Spinal cord (tissue), 9 donors: ENCODE measurements at regions not wholly inside any gene's neighbourhood (a gene's known extent, or its start where the extent isn't known, plus 50 kb on each side); places are given as distances from the start of the nearest gene placed in this dataset.
"Not testable (repeated sequence)": the region's sequence is repeated elsewhere in the genome, so short reads cannot be mapped to it uniquely, and the experiment has no call there.

Experiments used
- DNase-seq, 6 donors: peaks; one replicate each; pipeline versions ENCODE4 v3.0.0 to v3.0.0-alpha.2; 2013 to 2015; ENCODE audit warnings: low spot score in 6 of 6, low read depth in 4 of 6
- H3K27ac ChIP-seq: one replicate; pipeline ENCODE4 v1.5.1; 2013; ENCODE audit warnings: low read depth, low read length, control low read depth
- H3K27me3 ChIP-seq: one replicate; pipeline ENCODE4 v1.6.1; 2013; ENCODE audit warnings: low read length; ENCODE audit not compliant: control insufficient read depth, insufficient read depth
- H3K36me3 ChIP-seq: one replicate; pipeline ENCODE4 v1.6.1; 2013; ENCODE audit warnings: low read length; ENCODE audit not compliant: control insufficient read depth, insufficient read depth
- H3K4me1 ChIP-seq: one replicate; pipeline ENCODE4 v1.6.1; 2013; ENCODE audit warnings: low read length; ENCODE audit not compliant: control insufficient read depth, insufficient read depth
- H3K4me3 ChIP-seq: one replicate; pipeline ENCODE4 v1.5.1; 2013; ENCODE audit warnings: low read depth, low read length, control low read depth
- H3K9me3 ChIP-seq: one replicate; pipeline ENCODE4 v1.6.1; 2013; ENCODE audit warnings: low read length; ENCODE audit not compliant: control insufficient read depth, insufficient read depth
- WGBS: methylation state at CpG from one replicate; pipeline ENCODE4 v1.1.5; 2013; ENCODE audit warnings: missing lambda C conversion rate; ENCODE audit not compliant: insufficient coverage; 5-methylcytosine and 5-hydroxymethylcytosine counted together
- donor health status: healthy.

- H3K4me3 ChIP-seq, H3K36me3 ChIP-seq, H3K27me3 ChIP-seq, H3K9me3 ChIP-seq, H3K27ac ChIP-seq, DNase-seq, H3K4me1 ChIP-seq: not testable (repeated sequence)
- 81% methylated on average over 3 of the region's 11 CpGs for WGBS
Observed at GRCh38 chr1:222906271-222906739, 91.5 kb downstream of the DISP1 start.

GRCh38 chr1:222909586-222909985, 94.7 kb downstream of the DISP1 start:
- no CpG with 5 or more reads among the region's 4 CpGs for WGBS
- no peak overlapping the region for H3K27ac ChIP-seq
- H3K36me3 ChIP-seq: no peaks in the 10 kb centered on the region

GRCh38 chr1:222910699-222911098, 95.9 kb downstream of the DISP1 start:
- H3K27ac ChIP-seq: no peak overlapping the region
- H3K4me3 ChIP-seq: no peak overlapping the region
- DNase-seq: no peak
- H3K36me3 ChIP-seq: no peaks in the 10 kb centered on the region
- H3K9me3 ChIP-seq: no peaks in the 10 kb centered on the region
- H3K27me3 ChIP-seq: no peaks in the 10 kb centered on the region
- no peaks in the 10 kb centered on the region for H3K4me1 ChIP-seq

More at GRCh38 chr1:222909586-222909985, 94.7 kb downstream of the DISP1 start:
- H3K27me3 ChIP-seq: no peaks in the 10 kb centered on the region
- no peaks in the 10 kb centered on the region for H3K9me3 ChIP-seq
- no peak overlapping the region for H3K4me3 ChIP-seq
- H3K4me1 ChIP-seq: no peaks in the 10 kb centered on the region
- no peak for DNase-seq

GRCh38 chr1:222911866-222912265, 97.0 kb downstream of the DISP1 start:
- H3K4me3 ChIP-seq: no peak overlapping the region
- H3K27me3 ChIP-seq: no peaks in the 10 kb centered on the region
- H3K36me3 ChIP-seq: no peaks in the 10 kb centered on the region
- no peaks in the 10 kb centered on the region for H3K9me3 ChIP-seq
- H3K4me1 ChIP-seq: no peaks in the 10 kb centered on the region
- DNase-seq: no peak
- no peak overlapping the region for H3K27ac ChIP-seq
- WGBS: no CpG with 5 or more reads among the region's 1 CpG

GRCh38 chr1:222912730-222913129, 97.9 kb downstream of the DISP1 start:
- Histone ChIP-seq H3K27me3 (no peaks in the 10 kb centered on the region), H3K9me3 (no peaks in the 10 kb centered on the region), H3K36me3 (no peaks in the 10 kb centered on the region), H3K4me1 (no peaks in the 10 kb centered on the region), H3K27ac (no peak overlapping the region), H3K4me3 (no peak overlapping the region)
- no peak for DNase-seq

GRCh38 chr1:222914861-222915632, 100.2 kb downstream of the DISP1 start:
- WGBS: no CpG with 5 or more reads among the region's 2 CpGs
- Histone ChIP-seq H3K36me3 (no peaks in the 10 kb centered on the region), H3K4me1 (no peaks in the 10 kb centered on the region), H3K4me3 (no peak overlapping the region), H3K9me3 (no peaks in the 10 kb centered on the region), H3K27ac (no peak overlapping the region), H3K27me3 (no peaks in the 10 kb centered on the region)
- DNase-seq: no peak

GRCh38 chr1:222916100-222916499, 101.3 kb downstream of the DISP1 start:
- WGBS: 92% methylated on average over 2 of the region's 3 CpGs
- no peak for DNase-seq
- Histone ChIP-seq H3K27me3 (no peaks in the 10 kb centered on the region), H3K36me3 (no peaks in the 10 kb centered on the region), H3K4me1 (no peaks in the 10 kb centered on the region), H3K4me3 (no peak overlapping the region), H3K27ac (no peak overlapping the region), H3K9me3 (no peaks in the 10 kb centered on the region)

- Histone ChIP-seq H3K36me3 (no peaks in the 10 kb centered on the region), H3K27ac (no peak overlapping the region), H3K4me3 (no peak overlapping the region), H3K27me3 (no peaks in the 10 kb centered on the region), H3K4me1 (no peaks in the 10 kb centered on the region), H3K9me3 (no peaks in the 10 kb centered on the region)
- WGBS: 73% methylated on average over 8 of the region's 14 CpGs
- peak in 2 of 6 donors; percentile 13 to 54 for DNase-seq
Observed at GRCh38 chr1:222918801-222919477, 104.1 kb downstream of the DISP1 start.

- H3K27me3 ChIP-seq: no peaks in the 10 kb centered on the region
- no peak for DNase-seq
- H3K4me1 ChIP-seq: no peaks in the 10 kb centered on the region
- H3K27ac ChIP-seq: no peak overlapping the region
- no peaks in the 10 kb centered on the region for H3K36me3 ChIP-seq
- H3K9me3 ChIP-seq: no peaks in the 10 kb centered on the region
- WGBS: no CpG with 5 or more reads among the region's 5 CpGs
- H3K4me3 ChIP-seq: no peak overlapping the region
Observed at GRCh38 chr1:222919478-222919865, 104.6 kb downstream of the DISP1 start.

- Histone ChIP-seq H3K27me3 (no peaks in the 10 kb centered on the region), H3K36me3 (no peaks in the 10 kb centered on the region), H3K4me1 (no peaks in the 10 kb centered on the region), H3K4me3 (no peak overlapping the region), H3K27ac (no peak overlapping the region), H3K9me3 (no peaks in the 10 kb centered on the region)
- no peak for DNase-seq
Observed at GRCh38 chr1:222920169-222920568, 105.3 kb downstream of the DISP1 start.
